RPMI8226 (cell line): ENCODE measurements at regions not wholly inside any gene's neighbourhood (a gene's known extent, or its start where the extent isn't known, plus 50 kb on each side); places are given as distances from the start of the nearest gene placed in this dataset.

ENCODE experiments used
- DNase-seq: peaks from one replicate; pipeline ENCODE4 v3.0.0-alpha.2; 2015

DNA sequence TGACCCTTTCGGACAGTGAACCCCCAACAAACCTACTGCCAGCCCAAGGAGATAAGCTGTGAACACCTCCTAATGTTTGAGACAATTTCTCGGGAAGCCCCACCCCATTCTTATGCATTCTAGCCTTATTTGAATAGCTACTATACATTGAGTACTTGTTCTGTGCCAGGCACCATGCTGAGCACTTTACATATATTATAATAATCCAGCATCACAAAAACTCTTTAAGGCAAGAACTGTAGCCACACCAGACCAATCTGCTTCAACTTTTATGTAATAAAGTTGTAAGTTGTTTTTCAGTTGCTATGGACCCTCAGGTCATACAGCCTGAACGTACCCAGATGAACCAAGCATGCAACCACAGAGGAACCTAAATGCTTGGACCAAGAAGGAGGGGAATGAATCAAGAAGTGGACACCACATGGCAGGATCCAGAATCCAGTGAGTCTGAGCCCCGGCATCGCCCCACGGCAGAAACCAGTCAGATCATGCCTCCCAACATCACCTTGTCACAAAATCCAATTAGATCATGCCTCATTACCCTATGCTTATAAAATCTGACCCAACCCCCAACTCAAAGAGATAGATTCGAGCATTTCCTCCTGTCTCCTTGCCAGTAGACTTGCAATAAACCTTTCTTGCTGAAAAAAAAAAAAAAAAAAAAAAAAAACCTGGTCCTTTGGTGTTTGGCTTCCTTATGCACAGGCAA lies 225.0 kb downstream of the QDPR start:
- no peak for DNase-seq

DNA sequence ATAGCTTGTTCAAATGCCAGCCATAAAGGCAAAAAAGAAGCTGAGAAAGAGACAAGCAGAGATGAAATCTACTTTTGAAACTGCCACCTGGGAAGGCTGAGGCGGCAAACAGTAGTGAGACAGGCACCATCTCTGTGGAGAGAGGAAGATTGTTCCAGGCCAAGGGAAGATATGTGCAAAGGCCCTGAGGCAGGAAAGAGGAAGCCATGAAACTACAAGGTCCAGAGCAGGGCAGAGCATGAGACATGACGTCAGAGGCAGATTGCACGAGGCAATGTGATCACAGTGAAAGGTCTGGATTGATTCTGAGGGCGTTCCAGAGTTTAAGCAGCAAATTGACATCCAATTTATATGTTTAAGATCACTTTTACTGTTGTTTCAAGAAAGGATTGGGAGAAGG lies 226.1 kb downstream of the QDPR start:
- DNase-seq: peak; percentile 69

DNA sequence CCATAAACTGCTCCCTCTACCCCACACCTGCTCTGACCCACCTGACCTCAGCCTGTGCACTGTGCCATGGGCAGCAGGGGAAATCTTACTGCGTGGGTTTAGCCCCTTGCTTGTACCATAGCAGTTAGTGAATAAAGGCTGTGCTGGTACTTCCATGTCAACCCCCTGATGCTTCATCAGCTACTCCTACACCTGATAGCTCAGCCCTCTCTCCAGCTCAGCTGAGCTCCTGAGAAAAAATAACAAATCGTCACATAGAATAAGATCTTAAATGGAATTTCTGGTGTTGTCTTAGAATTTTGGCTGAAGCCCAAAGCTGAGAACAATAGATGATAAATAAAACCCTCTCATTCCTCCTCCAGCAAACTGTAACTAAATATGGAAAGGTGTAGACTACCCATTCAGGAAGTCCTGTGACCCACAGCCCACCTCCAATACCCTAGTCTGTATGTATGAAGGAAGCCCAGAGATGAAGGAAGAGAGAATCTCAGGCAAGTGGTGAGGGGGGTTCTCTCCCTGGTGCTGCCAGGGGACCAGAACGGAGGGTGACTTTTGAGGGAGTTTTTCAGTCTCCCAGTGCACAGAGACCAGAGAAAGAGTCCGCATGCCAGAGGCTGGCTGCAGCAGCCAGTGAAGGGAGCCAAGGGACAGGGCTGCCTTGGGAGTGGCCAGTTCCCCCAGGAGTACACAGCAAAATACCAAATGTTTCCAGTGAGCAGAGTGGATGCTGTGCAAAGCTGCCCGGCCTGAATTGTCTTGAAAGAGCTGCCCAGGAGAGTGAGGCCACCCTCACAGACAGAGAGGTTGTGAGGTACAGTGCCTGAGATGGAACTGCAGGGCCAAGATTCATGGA lies 227.3 kb downstream of the QDPR start:
- DNase-seq: peak; percentile 21

DNA sequence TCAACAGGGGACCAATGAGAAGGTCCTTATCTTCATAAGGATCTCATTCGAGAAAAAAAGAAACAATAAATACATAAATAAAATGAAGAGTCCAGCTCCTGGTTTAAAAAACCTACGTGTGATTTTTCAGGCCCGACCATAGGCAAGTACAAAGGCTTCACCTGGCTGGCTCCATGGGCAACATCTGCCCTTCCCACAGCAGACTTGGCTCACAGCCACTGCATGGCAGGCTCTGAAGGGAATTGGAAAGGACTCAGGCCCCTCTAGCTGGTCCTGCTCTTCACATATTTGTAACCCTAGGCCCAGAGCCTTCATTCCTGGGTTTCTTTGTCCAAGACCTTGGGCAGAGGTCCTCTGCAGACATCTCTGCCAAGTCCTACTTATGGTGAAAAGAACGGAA lies 228.1 kb downstream of the QDPR start:
- peak; percentile 68 for DNase-seq

DNA sequence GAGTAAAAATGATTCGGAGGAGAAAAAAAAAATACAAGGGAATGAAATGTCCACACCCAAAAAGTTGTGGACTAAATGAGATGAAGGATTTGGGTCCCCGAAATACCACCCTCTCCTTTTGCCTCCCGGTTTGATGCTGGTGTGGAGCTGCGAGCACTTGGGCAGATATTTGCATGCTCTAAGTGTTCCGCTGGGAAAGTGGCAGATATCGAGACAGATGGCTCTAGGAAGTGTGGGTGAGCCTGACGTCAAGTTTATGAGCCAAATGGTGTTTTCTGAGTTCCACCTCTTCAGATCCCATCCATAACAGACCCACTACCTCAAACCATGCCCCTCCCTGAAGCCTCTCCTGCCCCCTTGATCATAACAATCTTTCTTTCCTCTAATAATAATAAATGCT lies 228.6 kb downstream of the QDPR start:
- DNase-seq: no peak

DNA sequence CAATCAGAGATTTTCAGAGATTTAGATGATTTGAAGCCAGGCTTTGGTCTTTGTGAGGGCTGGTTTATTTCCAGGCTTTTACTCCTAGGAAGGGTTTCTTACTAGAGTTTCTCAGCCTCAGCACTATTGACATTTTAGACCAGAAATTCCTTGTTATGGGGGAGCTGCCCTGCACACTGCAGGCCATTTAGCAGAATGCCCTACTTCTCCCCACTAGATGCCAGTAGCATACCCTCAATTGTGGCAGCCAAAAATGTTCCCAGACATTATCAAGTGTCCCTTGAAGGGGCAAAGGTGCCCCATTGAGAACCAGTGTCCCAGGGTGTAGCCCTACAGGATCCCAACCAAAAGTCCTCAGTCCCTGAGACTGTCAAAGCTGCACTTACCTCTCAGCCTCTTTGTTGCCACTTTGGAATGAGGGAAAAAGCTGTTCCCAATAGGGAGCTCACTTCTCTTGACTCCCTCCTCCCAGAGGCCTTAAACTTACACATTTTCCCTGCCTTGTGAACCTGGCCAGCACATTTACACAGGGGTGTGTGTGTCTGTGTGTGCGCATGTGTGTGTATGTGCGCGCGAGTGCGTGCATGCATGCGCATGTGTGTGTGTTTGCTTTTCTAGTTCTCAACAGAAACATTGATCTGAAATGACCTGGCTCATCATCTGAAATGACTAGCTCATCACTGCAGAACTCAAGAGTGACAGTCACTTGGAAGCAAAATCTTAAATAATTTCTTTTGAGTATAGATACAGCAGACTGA lies 231.4 kb downstream of the QDPR start:
- peak; percentile 9 for DNase-seq

DNA sequence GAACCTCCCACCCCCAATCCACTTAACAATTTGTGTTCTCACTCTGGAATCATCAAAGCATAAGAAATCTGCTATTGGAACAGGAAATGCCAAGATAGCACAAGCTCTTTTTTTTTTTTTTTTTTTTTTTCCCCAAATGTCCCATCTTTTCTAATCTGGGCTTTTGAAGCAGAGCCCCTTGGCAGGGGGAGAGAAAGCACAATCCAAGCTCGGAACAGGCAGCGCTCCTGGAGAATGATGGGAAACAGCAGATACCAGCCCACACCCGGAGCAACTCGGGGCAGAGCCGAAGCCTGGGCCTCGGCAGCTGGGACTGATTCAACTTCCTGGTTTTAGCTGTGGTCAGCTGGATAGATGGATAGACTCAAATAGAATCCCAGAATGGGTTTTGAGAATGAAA lies 235.1 kb downstream of the QDPR start:
- DNase-seq: no peak

DNA sequence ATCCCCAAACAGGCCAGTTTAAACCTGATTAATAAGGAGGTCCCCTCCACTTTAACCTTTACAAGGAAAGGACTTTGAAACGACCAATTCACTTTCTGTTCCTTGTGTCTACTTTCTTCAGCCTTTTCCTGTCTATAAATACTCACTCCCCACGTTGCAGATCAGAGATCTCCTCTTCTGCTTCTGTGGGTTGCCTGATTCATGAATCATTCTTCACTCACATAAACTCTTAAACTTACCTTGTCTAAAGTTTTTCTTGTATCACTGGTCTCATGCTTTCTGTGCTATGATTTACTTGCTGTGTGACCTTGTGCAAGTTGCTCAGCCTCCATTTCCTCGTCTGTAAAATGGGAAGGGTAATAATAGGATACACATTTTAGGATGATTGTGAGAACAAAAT lies 236.1 kb downstream of the QDPR start:
- DNase-seq: no peak

DNA sequence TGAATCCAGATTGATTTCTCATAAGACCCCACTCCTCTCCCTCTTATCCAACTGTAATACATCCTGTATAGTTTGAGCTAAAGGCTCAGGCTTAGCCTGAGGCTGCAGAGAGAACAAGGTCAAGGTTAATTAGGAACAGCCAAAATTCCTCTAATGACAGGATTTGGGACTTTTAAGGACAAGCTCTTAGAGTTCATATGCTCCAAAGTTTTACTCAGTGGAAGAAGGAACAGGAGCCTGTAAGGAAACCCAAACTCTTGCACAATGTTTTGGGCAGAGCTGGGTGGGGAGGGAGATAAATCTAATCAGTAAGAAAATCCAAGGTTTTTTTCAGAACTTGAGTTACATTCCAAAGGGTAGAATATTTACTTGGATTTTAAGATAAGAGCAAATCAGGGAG lies 238.8 kb downstream of the QDPR start:
- DNase-seq: no peak

DNA sequence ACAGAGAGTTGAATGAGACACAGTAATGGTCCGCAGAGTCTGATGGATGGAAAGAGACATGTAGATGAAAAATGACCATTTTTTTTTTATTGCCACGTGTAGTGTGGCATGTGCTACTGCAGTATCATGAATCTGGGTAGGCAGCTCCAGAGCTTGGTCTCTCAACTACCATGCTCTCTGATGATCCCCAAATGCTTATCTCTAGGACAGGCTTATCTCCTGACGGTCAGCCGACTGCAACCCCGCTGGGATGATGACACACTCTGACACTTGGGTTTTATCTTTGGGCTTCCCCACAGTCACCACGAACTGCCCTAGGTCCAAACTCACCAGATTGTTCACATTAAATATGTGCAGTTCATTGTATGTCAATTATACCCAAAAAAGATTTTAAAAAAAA lies 239.7 kb downstream of the QDPR start:
- DNase-seq: no peak

DNA sequence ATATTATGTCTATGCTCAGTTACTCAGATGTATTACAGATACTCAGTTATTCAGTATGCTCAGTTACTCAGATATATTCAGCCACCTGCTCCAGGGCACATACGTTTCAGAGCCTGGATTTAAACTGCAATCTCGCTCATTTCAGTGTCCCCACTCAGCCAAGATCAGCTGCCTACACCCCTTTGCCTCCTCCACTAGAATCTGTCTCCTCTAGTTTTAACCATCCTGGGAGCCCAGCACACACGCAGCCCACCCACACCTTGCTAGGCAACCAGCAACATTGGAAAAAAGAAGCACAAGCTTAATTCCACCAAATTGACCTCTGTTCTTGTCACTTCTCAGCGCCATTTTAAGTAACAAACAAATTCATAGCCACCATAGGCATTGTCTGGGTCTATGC lies 246.2 kb downstream of the QDPR start:
- DNase-seq: no peak

DNA sequence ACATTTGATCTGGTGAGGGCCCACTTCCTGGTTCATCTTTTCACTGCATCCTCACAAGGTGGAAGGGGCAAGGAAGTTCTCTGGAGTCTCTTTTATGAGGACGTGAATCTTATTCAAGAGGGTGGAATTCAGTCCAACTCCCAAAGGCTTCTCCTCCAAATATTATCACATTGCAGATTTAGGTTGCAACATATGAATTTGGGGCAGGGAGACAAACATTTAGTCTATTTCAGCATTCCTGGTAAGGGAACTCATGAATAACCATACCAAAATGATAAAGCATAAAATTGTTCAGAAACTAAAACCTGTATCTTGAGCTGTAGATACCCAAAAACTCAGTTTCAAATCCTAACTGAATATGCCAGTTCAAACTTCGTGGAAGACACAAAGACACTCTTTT lies 246.8 kb downstream of the QDPR start:
- no peak for DNase-seq

DNA sequence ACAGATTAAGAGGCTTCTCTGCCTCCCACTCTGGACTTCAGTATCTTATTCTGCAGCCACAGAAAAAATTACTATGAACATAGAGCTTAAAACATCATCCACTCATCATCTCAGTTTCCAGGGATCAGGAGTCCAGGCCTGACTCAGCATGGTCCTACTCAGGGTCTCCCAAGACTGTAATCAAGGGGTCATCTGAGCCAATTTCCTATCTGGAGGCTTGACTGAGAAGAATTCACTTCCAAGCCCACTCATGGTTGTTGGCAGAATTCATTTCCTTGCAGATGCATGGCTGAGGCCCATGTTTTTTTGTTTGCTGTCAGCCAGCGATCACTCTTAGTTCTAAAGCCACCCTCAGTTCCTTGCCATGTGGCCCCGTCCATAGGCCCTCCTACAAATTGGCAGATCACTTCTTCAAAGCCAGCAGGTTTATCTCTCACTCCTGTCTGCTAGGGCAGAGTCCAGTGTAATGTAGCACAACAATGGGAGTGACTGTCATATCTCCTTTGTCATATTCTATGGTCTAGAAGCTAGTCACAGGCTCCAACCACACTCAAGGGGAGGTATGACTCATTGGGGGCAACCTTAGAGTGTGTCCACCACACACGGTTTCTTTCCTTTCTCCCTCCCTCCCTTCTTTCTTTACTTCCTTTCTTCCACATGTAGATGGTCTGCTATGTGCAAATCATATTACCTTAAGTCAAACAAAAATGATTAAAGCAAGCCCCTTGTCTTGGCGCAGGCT lies 251.6 kb downstream of the QDPR start:
- no peak for DNase-seq

DNA sequence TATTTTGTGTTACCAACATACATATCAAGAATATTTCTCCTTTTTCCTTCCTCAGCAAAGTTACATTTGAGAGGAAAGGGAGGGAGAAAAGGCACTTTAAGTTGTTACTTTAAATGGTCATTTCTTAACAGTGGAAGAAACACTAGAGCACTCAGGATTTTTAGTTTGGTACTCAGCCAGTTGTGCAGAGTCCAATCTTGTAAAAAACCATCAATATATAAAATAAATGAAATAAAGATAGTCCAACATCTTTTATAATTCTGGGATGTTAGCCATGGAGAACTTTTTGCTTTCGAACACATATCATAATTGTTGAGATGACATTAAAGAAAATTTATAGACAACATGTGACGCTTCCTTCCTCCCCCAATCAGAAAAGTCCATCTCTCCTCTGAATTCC lies 253.8 kb downstream of the QDPR start:
- DNase-seq: no peak

DNA sequence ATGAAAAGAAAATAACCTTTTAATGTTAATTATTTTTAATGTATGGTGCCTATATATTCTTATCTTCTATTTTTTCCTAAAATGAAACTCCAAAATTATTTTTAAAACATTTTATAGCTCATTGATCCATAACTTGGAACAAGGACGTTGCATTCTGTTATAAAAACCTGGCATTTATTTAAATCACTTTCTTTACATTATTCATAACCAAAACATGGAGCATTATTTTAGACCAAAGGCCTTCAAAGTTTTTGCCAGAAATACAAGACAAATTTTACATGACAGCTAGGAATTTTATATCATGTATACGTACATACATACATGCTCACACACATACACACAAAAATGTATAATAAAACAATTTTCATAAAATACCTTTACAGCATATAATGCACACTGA lies 259.8 kb downstream of the QDPR start:
- DNase-seq: no peak

DNA sequence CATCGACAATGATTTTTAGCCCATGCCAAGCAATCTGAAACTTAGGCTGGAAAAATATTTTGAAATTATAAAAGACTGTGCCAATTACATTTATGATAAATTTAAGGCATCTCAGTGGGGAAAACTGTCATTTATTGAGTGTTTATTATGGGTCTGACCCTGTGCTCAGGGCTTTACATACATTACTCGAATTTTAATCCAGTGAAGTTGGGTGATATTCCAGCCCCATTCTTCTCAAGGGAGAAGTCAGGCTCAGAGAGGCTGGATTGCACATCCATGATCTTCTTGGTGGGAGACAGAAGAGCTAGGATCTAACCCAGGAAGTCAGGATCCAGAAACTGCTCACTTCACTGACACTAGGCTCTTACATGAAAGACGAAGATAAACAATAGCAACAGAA lies 260.8 kb downstream of the QDPR start:
- no peak for DNase-seq

DNA sequence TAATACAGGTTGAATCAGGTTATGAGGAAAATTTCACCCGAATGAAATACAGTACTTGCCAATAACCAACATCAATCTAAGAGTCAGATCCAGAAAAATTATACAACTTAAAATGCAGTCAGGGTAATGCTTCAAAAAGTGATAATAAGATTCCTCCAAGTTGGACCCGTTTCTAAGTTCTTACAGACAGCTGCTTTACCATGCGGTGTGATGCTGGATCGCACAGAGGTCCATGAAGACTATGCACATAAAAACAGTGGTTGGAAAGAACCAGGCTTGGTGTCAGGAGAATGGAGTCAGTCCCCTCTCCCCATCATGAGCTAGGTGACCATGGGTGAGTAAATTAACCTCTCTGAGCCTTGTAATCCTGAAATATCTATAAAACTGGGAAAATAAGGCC lies 261.3 kb downstream of the QDPR start:
- DNase-seq: no peak

DNA sequence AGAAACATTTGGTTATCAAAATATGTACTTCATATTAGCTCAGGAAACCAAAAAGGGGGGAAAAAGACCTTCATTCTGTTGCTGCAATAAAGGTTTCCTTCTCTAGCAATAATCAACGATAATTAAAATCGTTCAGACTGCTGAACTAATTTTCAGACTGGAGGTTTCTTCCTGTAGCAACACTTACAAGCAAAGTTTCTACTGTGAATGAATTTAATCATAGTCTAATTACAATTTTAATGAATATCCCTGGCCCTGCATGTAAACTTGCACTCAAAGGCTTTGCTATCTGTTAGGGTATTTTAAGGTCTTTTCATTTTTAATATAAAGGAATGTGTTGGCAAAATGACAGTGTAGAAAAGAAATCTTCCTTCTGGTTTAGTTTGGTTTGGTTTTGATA lies 265.2 kb downstream of the QDPR start:
- DNase-seq: no peak

DNA sequence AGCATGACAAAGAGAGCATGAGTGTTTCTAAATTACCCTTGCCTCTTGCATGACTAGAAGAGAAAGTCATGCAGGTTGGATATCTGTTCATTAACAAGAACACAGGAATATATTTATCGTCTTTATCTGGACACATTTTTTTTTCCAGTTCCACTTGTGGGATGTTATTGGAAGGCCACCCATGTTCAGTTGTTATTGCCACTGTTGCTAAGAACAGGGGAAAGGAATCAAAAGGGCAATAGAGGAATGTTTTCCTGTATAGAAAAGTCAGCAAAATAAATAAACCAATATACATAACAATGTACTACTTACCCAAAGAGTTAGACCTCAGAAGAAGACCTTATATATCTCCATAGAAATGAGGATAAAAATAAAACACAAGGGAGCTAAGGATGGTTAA lies 270.1 kb downstream of the QDPR start:
- no peak for DNase-seq

DNA sequence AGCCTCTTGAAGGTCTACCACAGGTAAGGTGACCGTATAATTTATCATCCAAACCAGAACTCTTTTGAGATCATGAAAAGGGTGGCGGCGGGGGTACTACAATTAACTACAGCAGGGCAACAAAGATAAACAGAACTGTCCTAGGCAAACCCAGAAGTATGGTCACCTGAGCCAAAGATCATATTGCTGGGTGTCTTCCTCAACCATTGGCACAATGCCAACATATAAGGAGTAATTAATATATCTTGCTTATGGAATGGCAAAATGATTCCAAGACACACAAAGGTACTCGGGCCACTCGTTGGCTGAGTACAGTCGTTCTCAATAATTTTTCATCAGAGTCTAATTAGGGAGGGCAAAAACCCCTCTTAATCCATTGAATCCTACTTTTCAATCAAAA lies 273.3 kb downstream of the QDPR start:
- no peak for DNase-seq

DNA sequence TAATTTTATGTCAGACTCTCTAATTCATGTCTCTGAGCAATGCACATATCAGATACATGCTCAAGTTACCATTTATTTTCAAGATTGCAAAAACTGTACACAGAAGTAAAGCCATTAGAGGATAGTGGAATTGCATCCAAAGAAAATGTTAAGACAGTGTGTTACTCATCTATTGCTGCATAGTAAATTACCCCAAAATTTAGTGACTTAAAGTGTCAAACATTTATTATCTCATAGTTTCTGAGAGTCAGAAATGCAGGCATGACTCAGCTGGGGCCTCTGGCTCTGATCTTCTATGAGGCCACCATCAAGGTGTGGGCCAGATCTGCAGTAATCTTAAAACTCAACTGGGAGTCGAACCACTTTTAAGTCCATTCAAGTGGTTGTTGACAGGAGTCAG lies 275.2 kb downstream of the QDPR start:
- no peak for DNase-seq

DNA sequence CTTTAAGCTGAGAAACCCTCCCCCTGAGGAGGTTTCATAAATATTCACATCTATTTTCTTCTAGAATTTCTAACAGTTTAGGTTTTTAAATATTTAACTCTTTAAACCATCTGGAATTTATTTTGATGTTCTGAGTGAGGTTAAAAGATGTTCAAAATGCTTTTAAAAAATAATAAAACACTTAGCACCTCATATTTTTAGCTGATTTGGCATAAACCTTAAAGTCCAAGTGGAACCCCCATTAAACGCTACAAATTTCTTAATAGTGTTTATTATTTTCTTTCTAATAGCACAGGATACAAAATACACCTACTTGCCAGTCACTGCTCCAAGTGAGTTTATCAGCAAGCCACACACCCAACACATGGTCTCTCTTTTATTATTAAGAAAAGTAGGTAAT lies 277.2 kb downstream of the QDPR start:
- DNase-seq: no peak

DNA sequence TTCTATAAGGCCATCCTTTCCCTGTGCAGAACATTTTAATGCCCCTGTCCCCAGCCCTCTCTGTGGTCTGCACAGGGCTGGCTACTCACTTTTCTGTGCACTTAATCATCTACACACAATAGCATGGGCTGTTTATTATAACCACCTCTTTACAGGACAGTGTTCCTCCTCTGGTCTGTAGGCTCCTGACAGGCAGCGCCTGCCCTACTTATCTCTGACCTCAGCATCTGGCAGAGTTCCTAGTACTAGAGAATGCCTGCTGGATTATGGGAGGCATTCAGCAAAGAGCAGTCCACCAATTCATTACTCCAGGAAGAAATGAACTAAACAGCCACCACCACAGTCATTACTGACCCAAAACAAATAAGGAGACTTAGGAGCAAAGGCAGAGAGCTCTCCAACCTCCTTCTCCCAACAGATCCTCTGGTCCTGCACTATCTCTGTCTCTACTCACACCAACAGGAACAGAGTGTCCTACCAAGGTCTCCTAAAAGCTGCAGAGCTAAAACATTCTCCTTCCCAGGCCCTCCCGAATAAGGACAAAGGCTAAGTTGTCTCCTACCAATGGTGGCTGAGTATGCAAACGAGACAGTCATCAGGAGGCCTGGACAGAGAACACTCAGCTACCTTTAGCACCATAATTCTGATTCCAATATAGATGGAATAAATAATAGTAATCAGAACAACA lies 279.2 kb downstream of the QDPR start:
- DNase-seq: no peak
